ENCODE measurements at regions not wholly inside any gene's neighbourhood (a gene's known extent, or its start where the extent isn't known, plus 50 kb on each side); places are given as distances from the start of the nearest gene placed in this dataset.

GRCh38 chr6:156082012-156082411, 626.4 kb upstream of the NOX3 start:
- TF ChIP-seq CTCF (optimal IDR thresholded peaks at IDR 0.05 in 1 of 3, IDR thresholded peaks at IDR 0.05 in 1 of 3, conservative IDR thresholded peaks at IDR 0.05 in 1 of 3; ENCODE audit: extremely low read depth in 1 of 3, insufficient read depth in 2 of 3, low read length in 3 of 3) (no peak), EZH2 (IDR thresholded peaks at IDR 0.05; ENCODE audit: low read length) (no peak)

Data from keratinocyte (primary cell).